Prostate gland (tissue), 2 donors: ENCODE measurements at regions not wholly inside any gene's neighbourhood (a gene's known extent, or its start where the extent isn't known, plus 50 kb on each side); places are given as distances from the start of the nearest gene placed in this dataset.

Experiments
- DNase-seq: peaks from one replicate; pipeline ENCODE4 v3.0.0-alpha.2; 2019; ENCODE audit warnings: low spot score
- H3K27ac ChIP-seq, 2 donors: fragments of 200-600 bp; sonication (generic); 2 replicates each; pipeline ENCODE4 v1.5.1; 2017 to 2019
- H3K27me3 ChIP-seq: fragments of 200-600 bp; sonication (generic); replicated peaks from 2 replicates; pipeline ENCODE4 v1.5.1; 2019; ENCODE audit not compliant: insufficient read depth
- H3K36me3 ChIP-seq, 2 donors: fragments of 200-600 bp; sonication (generic); 1 replicate in 1 of 2; 2 replicates in 1 of 2; pipeline versions ENCODE4 v1.5.1 to v1.8.1; 2017 to 2019
- H3K4me1 ChIP-seq: fragments of 200-600 bp; sonication (generic); replicated peaks from 2 replicates; pipeline ENCODE4 v1.5.1; 2019
- H3K4me3 ChIP-seq, 2 donors: fragments of 200-600 bp; sonication (generic); 2 replicates each; pipeline ENCODE4 v1.5.1; 2017 to 2019
- H3K9me3 ChIP-seq: fragments of 200-600 bp; sonication (generic); 2 replicates; pipeline ENCODE4 v1.5.1; 2017
- CTCF ChIP-seq, 4 experiments: fragments of 200-600 bp in 2 of 4; fragments of 450-650 bp in 2 of 4; sonication (generic) in 2 of 4; IDR thresholded peaks; 1 replicate in 3 of 4; 2 replicates in 1 of 4; pipeline ENCODE4 v1.5.1; 2016 to 2019; ENCODE audit warnings: antibody characterized with exemption in 4 of 4, mild to moderate bottlenecking in 2 of 4, moderate library complexity in 2 of 4
- POLR2A ChIP-seq: fragments of 450-650 bp; IDR thresholded peaks from one replicate; pipeline ENCODE4 v1.6.1; 2016; ENCODE audit warnings: antibody characterized with exemption, mild to moderate bottlenecking
- POLR2AphosphoS5 ChIP-seq: sonication (generic); formaldehyde crosslinking; IDR thresholded peaks from one replicate; pipeline ENCODE4 v1.6.1; 2017; ENCODE audit warnings: antibody characterized with exemption
- WGBS: methylation state at CpG from one replicate; pipeline ENCODE4 v1.1.5; 2018; 5-methylcytosine and 5-hydroxymethylcytosine counted together
- intact Hi-C: fragments of 100-400 bp; cut with DNase I; formaldehyde crosslinking; loops from one replicate; pipeline ENCODE4 v1.14.2; 2022

DNA sequence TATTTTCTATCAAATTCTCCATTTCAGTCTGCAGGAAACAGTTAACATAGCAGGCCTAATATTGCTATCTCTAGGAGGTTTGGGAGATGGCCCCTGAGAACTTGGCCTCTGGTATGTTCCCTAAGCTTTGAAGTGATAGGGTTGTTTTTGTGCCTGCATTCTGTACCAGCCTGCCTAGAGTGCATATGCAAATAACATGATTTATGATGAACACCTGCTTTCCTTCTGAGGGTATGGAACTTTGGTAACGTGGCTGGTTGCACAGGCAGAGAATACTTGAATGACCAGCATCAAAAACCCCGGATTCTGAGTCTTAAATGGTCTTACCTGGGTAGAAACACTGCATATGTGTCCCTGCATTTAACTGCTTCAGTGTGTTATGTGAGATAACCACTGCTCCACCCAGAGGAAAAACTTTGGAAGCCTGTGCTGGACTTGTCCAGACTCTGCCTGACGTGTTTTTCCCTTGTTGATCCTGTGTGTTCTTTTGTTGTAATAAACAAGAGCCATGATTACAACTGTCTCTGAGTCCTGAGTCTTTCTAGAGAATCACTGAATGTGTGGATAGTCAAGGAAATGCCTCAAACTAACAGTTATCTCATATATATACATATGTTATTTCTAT lies 111.3 kb upstream of the ABCA1 start:
- H3K27me3 ChIP-seq: no peaks in the 10 kb centered on the region
- H3K36me3 ChIP-seq: no peaks in the 10 kb centered on the region
- WGBS: 54% methylated on average over 3 of the region's 3 CpGs
- DNase-seq: no peak
- no peak overlapping the region for H3K4me3 ChIP-seq
- TF ChIP-seq POLR2AphosphoS5 (no peak), CTCF (IDR thresholded peaks at IDR 0.05) (no peak)
- intact Hi-C loops: no loop called here
- no peak overlapping the region for H3K27ac ChIP-seq
- H3K9me3 ChIP-seq: no peaks in the 10 kb centered on the region
- no peaks in the 10 kb centered on the region for H3K4me1 ChIP-seq

GRCh38 chr9:105043370-105043936 lies 115.5 kb upstream of the ABCA1 start:
- no peaks in the 10 kb centered on the region for H3K36me3 ChIP-seq
- H3K9me3 ChIP-seq: no peaks in the 10 kb centered on the region
- H3K4me3 ChIP-seq: no peak overlapping the region
- DNase-seq: no peak
- no peaks in the 10 kb centered on the region for H3K27me3 ChIP-seq
- no peaks in the 10 kb centered on the region for H3K4me1 ChIP-seq
- intact Hi-C loops: no loop called here
- WGBS: 92% methylated on average over 3 of the region's 3 CpGs
- H3K27ac ChIP-seq: no peak overlapping the region
- TF ChIP-seq POLR2A (no peak), POLR2AphosphoS5 (no peak), CTCF (IDR thresholded peaks at IDR 0.05) (no peak)

- Histone ChIP-seq H3K36me3 (no peaks in the 10 kb centered on the region), H3K4me3 (no peak overlapping the region), H3K9me3 (no peaks in the 10 kb centered on the region), H3K27ac (no peak overlapping the region), H3K4me1 (no peaks in the 10 kb centered on the region), H3K27me3 (no peaks in the 10 kb centered on the region)
- TF ChIP-seq CTCF (IDR thresholded peaks at IDR 0.05): no peak
- TF ChIP-seq POLR2A: no peak
- TF ChIP-seq POLR2AphosphoS5: no peak
- 38% methylated on average over 2 of the region's 2 CpGs for WGBS
- intact Hi-C loops: no loop called here
- DNase-seq: no peak
Measured at GRCh38 chr9:105044518-105044917, 116.6 kb upstream of the ABCA1 start.

GRCh38 chr9:105046907-105047741 lies 119.2 kb upstream of the ABCA1 start:
- intact Hi-C loops: no loop called here
- Histone ChIP-seq H3K27ac (no peak overlapping the region), H3K36me3 (no peaks in the 10 kb centered on the region), H3K9me3 (no peaks in the 10 kb centered on the region), H3K4me1 (no peaks in the 10 kb centered on the region), H3K4me3 (no peak overlapping the region), H3K27me3 (no peaks in the 10 kb centered on the region)
- no peak for TF ChIP-seq CTCF (IDR thresholded peaks at IDR 0.05)
- no peak for TF ChIP-seq POLR2A
- TF ChIP-seq POLR2AphosphoS5: no peak
- 93% methylated on average over 2 of the region's 2 CpGs for WGBS
- no peak for DNase-seq

DNA sequence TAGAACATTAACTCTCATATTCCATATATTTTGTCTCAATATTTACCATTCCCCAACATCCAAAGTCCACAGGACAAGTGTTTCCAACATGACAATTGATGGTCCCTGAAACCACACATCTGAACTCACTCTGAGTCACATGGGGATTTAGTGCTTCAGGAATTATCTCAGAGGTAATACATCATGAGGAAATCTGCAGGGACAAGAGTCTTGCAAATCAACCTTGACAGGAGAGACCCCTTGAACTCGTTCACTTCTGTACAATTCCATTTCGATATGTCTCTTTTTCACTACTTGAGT lies 119.7 kb upstream of the ABCA1 start:
- Histone ChIP-seq H3K27ac (no peak overlapping the region), H3K4me3 (no peak overlapping the region), H3K27me3 (no peaks in the 10 kb centered on the region), H3K36me3 (no peaks in the 10 kb centered on the region), H3K9me3 (no peaks in the 10 kb centered on the region), H3K4me1 (no peaks in the 10 kb centered on the region)
- intact Hi-C loops: no loop called here
- no peak for DNase-seq
- TF ChIP-seq POLR2AphosphoS5: no peak
- TF ChIP-seq POLR2A: no peak
- no peak for TF ChIP-seq CTCF (IDR thresholded peaks at IDR 0.05)
- WGBS: 82% methylated on average over 2 of the region's 2 CpGs
